Hematopoietic multipotent progenitor cell treated with erythropoietin and hydrocortisone succinate and interleukin-3 and kit ligand, for 4 days (in vitro differentiated cells): ENCODE measurements at regions not wholly inside any gene's neighbourhood (a gene's known extent, or its start where the extent isn't known, plus 50 kb on each side); places are given as distances from the start of the nearest gene placed in this dataset.

Experiments
- DNase-seq: peaks from one replicate; pipeline ENCODE4 v3.0.0-alpha.2; 2015

DNA sequence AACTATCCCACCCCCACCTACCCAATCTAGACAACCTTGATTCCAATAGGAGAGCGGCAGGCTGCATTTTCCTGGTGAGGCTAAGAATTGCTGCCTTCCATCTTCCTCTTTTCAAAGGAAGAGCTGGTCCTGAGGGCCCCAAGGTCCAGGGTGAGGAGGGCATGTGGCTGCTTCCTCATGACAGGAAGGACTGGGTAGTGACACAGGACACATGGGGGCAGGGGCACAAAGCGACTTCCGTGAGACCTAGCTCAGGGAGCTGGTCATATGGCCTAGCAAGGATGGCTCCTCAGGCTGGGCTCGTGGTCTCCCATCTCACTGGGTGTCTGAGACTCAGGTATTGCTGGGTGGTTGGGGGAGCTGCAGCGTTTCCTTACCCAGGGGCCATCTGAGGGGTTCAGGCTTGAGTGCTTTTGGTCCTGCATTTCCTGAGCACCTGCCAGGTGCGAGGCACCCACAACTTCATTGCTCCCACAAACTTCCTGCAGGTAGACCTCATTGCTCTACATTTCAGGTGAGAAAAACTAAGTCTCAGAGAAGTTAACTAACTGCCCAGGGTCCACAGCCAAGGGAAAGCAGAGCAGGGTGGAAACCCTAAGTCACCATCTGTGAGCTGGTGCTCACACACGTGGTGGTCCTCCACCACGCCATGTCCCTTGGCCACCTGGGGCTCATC is 160.0 kb upstream of the TLE3 start:
- DNase-seq: peak; percentile 40

DNA sequence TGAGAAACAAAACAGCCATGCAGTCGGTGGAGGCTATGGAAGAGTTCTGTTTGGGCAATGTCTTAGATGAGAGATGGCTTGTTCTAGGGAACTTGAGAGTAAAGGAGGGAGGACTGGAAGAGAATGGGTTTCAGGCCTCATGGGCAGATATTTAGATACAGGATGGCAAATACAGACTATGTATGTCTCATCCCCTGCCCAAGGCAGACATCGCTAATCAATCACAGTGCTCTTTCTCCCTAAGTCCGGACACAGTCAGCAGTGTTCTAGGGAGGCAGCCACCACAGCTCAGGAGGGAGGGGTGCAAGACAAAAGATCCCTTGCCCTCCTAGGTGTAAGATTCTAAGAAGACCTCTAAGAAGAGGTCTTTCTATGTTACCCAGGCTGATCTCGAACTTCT is 159.3 kb upstream of the TLE3 start:
- DNase-seq: no peak

DNA sequence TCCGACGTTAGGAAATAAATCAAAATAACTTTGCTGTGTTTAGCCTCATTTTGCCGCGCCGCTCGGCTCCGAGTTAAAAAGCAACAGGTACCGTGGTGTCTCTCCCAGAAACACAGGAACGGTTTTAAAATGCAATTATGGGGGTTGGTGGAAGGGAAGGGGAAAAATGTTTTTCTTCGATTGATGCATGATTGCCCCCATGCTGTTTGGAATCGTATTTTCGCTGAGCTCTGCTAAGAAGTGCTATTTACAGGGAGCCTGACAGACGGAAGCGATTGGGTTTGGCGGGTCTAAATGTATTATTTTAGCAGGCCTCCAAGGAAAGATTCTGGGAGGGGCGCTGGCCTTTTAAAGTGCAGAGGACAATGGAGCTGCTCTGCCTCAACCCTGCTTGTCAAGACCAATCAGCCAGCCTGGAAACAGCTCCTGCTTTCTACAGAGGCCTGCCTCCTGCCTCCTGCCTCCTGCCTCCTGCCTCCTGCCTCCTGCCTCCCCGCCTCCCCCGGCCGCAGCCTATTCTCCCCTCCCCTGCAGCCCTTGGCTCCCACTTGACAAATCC is 156.7 kb upstream of the TLE3 start:
- no peak for DNase-seq

DNA sequence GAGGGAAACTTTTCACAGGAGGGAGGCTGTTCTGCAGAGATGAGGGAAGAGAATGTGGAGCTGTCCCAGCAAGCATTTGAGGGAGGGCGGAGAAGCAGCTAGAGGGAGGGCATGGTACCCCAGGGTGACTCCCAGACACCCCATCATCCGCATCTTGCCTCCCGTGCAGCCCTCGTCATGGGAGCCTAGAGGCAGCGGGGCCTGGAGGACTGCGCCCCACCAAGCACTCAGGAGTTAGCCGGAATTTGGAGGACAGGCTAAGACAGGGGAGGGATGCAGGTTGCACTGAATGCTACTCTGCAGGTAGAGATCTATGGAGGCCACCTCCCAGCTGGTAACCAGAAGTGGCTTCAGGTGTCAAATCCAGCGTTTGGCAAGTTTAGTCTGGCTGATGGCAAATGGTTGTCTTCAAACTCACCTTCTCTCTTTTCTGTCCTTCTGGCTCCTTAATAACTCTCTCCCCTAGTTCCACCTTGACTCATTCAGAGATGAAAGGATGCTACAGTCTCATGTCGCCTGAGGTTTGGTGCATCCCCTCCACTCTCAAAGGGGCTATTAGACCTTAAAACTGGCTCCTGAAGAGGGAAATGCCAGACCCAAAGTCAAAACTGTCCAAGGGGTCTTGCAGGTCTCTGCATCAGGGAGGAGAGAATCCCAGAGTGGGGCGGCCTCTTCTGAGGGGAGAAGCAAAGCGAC is 155.9 kb upstream of the TLE3 start:
- DNase-seq: no peak

DNA sequence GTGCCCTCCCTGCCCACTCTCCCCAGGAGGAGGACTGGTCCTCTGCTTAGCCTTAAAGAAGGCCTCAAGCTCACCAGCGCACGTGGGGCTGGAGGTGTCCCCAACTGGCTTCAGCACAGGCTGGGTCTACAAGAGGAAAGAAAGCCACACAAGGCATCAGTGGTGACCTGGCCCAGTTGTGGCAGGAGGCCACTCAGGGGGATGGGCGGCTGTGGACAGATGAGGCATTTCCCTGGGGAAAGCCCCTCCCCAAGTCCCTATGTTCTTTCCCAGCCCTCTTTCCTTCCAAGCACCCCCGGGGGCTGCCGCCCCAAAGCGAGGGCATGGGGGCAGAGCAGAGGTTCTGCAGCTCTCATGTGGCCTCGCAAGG is 155.2 kb upstream of the TLE3 start:
- no peak for DNase-seq

DNA sequence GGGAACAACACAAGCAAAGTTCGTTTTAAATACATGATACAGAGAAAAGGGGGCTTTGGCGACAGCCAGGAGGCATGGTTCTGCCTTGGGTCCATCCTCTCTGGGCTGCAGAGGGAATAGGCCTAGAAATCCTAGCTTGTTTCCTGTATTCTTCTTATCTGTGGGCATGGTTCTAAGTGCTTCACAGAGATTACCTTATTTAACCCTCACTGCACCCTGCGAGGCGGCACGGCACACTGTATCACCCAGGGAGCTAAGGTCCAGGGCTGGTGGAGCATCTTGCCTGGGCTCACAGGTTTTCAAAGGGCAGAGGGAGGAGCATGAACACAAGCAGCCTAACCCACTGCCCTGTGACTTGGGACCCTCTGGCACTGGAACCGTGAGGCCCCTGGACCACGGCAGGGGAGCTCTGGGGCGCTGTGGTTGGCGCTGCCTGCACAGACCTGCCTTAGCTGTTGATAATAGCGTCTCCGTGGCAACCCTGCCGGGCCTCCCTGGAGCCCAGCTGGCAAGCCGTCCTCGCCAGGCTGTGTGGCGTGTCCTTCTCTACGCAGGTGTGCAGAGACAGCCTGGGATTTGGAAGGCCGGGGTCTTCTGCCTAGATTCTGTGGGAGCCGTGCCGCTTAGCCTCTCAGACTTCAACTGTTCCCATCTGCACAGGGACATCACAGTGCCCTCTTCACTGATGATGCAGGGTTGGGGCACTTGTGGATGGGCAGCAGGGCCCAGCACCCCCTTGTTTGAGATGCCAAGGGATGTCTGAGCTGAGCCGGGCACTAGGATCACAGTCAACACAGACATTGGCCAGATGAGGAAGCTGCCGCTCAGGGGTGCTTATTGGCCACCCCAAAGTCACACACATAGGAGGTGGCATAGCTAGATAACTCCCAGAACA is 154.6 kb upstream of the TLE3 start:
- no peak for DNase-seq

DNA sequence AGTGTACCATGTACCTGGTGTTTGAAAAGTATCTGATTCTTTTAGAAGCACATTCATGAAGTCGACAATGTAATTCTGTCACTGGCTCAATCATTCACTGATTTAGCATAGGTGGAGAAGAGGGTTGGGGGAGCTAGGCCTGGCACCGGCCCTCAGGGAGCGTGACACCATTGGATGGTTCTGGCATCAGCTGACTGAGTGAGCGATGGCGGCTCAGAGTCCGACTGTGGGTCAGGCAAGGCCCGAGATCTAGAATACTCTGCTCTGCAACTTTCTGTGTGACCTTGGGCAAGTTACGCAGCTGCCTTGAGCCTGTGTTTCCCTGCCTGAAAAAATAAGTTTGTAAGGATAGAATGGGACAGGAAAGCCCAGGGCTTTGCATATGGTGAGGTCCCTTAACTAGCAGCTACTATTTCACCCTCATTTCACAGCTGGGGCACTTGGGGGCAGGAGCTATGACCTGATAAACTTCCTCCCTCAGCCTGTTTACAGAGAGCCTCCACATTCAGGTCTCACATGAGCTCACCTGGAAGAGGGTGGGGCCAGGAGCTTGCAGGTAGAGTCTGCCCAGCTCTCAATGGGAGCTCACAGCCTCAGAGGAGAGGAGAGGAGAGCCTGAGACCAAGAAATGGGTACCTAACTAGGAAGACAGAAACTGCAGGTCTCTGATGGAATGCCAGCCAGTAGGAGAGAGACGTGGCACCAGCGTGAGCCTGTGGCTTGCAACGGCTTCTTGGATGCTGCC is 153.7 kb upstream of the TLE3 start:
- DNase-seq: no peak

DNA sequence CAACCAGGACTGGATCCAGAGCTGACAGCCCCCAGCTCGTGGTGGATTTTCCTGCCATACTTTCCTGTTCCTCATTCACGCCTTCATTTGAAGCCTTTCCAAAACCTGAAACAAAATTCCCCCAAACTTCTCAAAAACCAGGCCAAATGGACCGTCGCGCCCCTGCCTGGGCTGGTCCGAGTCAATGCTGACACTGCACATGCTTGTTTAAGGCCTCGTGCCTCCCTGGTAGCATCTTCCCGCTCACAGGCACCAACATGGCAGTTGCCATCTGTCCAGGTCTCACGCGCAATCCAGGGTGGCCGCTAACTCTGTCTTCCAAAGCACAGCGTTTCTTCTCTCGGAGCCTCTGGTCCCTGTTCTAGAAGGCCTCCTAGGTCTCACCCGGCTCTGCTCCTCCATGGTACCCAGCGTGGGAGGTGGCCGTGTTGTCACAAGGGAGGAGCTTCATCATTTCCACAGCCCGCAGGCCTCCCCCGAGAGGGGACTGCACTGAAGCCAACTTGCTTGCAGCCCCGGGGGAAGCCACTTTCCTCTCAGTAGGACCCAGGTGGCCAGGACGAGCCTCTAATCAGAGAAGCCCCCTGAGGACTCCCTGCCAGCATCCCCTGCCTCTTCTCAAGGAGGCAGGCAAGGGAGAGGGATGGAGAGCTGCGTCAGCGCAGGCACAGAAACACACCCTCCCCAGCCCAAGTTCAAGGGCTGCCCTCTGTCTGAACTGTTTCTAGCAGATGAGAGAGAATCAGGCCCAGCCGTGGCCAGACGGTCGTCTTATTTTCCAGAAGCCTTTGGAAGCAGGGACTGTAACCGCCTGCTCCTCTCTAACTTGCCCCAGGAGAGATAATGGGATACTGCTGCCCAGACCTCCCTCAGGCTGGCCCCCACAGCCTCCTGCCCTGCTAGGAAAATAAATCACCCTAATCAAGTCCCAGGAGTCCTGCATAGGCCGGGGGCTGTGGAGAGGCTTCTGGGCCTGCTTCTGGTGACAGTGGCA is 152.8 kb upstream of the TLE3 start:
- DNase-seq: no peak

DNA sequence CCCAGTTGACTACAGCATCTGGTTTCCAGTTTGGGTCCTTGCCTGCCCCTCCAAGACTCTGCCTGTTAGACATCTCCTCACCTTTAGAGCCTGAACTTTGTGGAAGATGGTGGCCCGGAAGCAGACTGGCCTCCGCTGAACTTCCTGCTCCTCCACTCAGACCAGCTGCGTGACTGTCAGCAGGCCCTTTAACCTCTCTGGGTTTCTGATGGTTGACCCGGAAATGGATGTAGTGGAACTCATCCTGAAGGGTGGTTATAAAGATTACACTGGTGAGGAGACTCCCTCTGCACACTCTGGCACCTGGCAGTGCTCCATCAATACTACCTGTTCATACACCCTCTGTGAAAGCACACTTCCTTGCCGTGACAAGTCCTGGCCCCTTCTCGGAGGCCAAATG is 151.9 kb upstream of the TLE3 start:
- no peak for DNase-seq

DNA sequence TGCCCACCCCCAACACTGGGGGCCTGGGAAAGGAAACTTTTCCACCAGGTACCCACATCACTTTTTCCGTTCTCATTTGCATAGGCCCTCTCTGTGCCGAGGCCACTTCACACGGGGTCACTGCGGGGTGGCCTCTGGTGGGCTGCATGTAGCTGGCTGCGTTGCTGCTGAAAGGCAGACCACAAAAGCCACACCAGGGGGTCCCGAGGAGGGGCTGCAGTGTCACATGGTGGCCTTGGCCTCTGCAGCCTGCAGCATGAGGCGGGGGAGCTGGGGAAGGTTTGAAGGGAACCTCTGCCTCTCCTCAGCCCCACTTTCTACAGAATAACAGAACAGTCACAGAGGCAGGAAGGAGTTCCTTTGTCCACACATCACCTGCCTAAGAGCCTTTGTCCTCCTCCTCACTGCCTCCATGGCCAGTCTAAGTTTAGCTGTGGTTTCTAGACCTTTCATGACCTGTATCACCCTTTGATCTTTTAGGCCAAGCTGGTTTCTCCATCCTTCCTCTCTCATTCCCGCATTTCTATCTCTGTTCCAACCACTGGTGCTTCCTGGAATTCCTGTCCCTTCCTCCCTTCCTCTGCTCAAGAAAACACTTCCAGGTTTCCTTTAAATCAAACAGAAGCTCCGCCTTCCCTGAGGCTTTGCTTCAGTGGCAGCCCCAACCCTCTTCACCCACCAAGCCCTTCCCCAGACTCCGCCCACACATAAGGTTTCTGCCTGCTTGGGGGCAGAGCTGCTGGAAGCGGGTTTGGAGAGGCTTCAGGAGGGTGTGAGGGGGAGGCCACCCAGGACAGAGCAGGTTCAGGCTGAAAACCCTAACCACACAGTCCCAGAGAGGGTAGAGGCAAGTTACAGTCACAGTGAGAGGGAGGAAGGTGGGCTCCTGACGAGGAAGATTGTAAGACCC is 150.7 kb upstream of the TLE3 start:
- peak; percentile 28 for DNase-seq

DNA sequence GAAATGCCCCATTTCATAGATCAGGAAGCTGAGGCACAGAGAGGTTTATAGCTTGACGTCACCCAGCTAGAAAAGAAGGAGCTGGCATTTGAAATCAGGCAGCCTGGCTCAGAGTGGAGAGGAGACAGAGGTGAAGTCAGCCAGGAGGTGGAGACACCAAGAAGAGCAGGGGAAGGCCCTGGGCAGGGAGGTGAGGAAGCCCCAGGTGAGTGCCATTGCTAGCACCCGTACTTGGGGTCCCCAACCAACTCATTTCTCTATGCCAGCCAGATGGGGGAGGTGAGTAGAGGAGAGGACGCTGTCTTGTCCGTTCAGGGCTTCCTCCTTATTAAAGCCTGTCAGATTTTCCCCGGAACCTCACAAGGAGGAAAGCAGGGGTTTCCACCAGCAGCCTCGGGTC is 149.6 kb upstream of the TLE3 start:
- no peak for DNase-seq

DNA sequence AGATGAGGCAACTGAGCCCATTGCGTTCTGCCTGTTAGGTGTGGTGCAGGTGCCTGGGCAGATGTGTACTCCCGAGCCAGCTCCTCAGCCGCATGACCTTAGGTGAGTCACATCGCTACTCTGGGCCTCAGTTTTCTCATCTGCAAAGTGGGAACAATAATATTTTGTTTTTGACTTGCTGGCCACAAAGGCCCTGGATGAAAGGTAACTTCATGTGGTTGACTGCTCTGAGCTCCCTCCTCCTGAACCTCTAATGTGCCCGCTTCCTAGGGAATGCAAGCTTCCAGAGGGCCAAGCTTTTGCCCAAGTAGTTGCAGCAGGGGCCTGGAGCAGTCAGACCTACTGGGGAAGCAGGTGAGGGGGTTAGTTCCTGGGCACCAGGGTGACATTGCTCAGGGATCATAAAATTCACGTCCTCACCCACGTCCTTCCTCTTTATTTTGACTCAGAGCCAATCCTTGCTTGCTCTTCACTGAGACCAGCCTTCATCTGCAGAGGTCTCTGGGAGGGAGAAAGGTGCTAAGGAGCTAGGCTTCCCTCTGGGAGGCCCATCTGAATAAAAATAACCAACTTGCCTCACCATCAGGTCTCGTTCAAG is 149.0 kb upstream of the TLE3 start:
- DNase-seq: no peak

DNA sequence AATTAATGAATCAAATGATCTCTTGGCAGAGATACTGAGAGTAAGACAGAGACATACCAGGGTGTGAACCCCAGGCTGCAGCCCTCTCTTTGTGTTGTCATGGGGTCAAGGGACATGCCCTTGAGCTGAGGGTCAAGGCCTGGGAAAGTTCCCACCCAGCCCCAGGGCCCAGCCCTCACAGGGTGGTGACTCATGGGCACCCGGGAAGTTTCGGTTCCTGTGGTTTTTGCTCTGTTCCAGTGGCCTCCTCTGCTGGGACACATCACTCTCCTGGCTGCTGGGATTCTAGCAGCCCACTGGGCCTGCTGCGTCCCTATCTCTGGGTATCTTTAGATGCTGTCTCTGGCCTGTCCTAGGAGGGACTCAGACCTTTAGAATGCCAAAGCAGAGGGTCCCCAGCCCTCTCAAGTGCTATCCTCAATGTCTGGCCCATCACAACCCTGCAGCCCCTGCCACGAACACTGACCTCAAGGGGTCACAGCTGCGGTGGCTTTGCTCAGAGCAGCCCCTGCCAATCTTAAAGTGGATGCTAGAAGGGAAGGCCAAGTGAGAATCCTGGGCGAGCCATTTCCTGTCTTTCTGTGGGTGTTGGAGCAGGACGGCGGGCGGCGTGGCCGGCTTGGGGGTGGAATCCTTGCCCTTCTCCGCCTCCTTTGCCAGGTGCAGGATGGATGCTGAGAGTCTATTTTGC is 148.4 kb upstream of the TLE3 start:
- DNase-seq: no peak

DNA sequence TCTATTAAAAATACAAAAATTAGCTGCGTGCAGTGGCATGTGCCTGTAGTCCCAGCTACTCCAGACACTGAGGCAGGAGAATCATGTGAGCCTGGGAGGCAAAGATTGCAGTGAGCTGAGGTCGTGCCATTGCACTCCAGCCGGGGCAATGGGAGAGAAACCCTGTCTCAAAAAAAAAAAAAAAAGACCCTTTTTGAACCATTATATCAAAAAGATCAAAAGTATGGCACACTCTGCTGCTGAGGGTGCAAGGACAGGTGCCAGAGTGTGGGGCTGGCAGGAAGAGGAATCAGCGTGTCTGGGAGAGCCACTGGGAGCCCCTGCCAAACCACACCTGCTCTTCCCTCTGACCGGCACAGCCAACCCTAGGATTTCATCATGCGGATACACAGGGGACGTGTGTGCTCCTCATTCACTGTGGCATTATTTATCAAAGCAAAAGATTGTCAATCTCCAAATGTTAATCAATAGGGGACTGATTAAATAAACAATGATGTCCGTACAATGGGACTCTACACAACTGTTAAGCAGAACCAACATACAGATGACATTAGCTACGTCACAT is 147.3 kb upstream of the TLE3 start:
- no peak for DNase-seq

DNA sequence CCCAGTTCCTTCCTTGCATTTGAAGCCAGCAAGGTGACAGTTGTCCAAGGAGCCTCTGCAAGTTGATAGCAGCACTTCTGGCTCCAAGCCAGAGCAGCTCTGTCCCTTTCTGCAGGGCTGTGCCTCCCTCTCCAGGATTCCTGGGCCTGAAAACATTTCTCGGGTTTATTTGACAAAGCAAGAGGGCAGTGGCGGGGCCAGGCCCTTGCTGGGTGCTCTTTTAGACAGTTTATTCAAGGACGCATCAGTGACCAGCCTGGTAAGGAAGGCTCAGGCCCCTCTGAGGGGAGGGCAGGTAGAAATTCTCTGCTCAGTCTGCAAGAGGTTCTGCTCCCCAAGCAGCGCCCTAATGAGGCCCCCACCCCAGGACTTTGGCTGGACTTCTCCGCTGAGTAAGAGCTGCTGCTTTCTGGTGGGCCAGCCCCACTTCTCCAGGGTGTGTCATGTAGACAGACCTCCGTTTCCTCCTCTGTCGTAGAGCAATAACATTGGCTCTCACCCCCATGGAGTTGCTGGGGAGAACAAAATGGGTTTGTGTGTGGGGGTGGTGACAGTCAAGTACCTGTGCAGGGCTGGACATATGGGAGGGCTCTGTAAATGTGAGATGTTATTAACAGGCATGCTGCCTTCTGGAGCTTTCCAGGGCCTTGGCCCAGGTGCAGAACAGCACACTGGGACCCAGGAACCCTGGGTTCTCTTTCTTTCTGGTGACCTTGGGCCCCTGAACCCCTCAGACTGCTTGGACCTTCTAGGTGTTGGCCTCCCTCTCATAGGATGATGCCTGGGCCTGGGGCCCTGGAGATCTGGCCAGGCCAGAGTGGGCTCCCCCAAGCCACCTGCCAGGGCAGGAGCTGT is 146.2 kb upstream of the TLE3 start:
- peak; percentile 46 for DNase-seq

DNA sequence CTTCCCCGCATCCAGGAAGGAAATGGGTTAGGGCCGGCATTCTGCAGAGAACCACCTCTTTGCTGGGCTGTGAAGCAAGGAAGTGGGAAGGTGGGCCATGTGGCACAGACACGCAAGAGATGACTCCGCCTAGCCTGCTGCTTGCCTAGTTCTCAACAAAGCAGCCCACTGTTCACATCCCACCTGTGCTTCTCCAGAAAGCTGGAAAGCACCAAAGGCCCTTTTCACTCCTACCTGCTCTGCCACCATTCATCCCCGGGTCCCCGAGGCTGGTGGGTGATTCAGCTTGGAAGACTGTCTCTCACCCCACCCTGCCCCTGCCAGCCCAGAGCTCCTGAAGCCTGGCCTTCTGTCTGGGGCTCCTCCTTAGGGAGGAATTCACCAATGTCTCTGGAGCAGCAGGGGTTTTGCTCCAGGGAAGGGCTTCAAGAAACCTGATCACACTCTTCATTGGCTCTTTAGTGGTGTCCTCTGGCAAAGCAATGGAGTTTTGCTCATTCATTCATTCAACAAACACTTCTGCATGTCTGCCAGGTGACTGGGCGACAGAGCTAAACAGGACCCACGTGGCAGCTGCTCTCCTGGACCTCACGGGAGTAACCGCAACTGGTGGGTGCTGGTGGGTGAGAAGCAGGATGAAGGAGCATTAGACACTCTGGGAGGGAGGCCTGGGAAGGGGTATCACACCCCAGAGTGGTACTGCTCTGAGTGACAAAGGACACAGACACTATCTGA is 145.4 kb upstream of the TLE3 start:
- no peak for DNase-seq
